IMR-90 (cell line): ENCODE measurements at regions not wholly inside any gene's neighbourhood (a gene's known extent, or its start where the extent isn't known, plus 50 kb on each side); places are given as distances from the start of the nearest gene placed in this dataset.

Source experiments
- ATAC-seq: fragments of 200-7000 bp; cut with Tn5 transposase; 2 replicates; pipeline ENCODE4 v1.9.1; 2020; ENCODE audit warnings: low read depth, mild to moderate bottlenecking, moderate library complexity
- BruUV-seq: library from RNA; stranded (reverse); fragments of 400-500 nt; replicated peaks from 2 replicates; lab custom pipeline; 2021; lab: Mats Ljungman, UMichigan
- CTCF ChIA-PET: fragments of 300-600 bp; formaldehyde crosslinking; extraction: SDS; loops from one replicate; lab custom pipeline; 2021; ENCODE audit warnings: antibody characterized with exemption; lab: Yijun Ruan, JAX
- POLR2A ChIA-PET: fragments of 300-600 bp; sonication (Branson Sonifier 250); formaldehyde crosslinking; loops from one replicate; lab custom pipeline; 2022; ENCODE audit warnings: antibody characterized with exemption; ENCODE audit not compliant: unreplicated experiment; lab: Charles Lee
- DNase-seq: peaks from one replicate; pipeline ENCODE4 v3.0.0; 2013
- H2AFZ ChIP-seq: replicated peaks from 2 replicates; pipeline ENCODE3; 2013; ENCODE audit warnings: low read length, mild to moderate bottlenecking; ENCODE audit not compliant: poor library complexity
- H2AK5ac ChIP-seq: 2 replicates; pipeline ENCODE4 v1.6.1; 2013; ENCODE audit warnings: low read depth, low read length, inconsistent platforms
- H2AK9ac ChIP-seq: replicated peaks from 2 replicates; pipeline ENCODE3; 2013; ENCODE audit warnings: mild to moderate bottlenecking, low read depth, low read length, moderate library complexity; ENCODE audit not compliant: poor library complexity
- H2BK120ac ChIP-seq: 2 replicates; pipeline ENCODE4 v1.6.1; 2013; ENCODE audit warnings: low read depth, low read length, inconsistent platforms
- H2BK15ac ChIP-seq: 3 replicates; pipeline ENCODE4 v1.6.1; 2013; ENCODE audit warnings: low read depth, low read length, inconsistent platforms
- H2BK20ac ChIP-seq: 2 replicates; pipeline ENCODE4 v1.6.1; 2013; ENCODE audit warnings: low read depth, mild to moderate bottlenecking, inconsistent platforms, low read length, moderate library complexity
- H2BK5ac ChIP-seq: 2 replicates; pipeline ENCODE4 v1.6.1; 2013; ENCODE audit warnings: mild to moderate bottlenecking, low read depth, low read length, inconsistent platforms; ENCODE audit not compliant: poor library complexity, severe bottlenecking
- H3K14ac ChIP-seq: replicated peaks from 2 replicates; pipeline ENCODE4 v1.6.1; 2013; ENCODE audit warnings: low read depth, low read length, inconsistent platforms
- H3K18ac ChIP-seq: 2 replicates; pipeline ENCODE4 v1.6.1; 2013; ENCODE audit warnings: low read depth, low read length, control low read depth
- H3K23ac ChIP-seq: 2 replicates; pipeline ENCODE4 v1.6.1; 2013; ENCODE audit warnings: low read depth, low read length, inconsistent platforms
- H3K27ac ChIP-seq: 2 replicates; pipeline ENCODE4 v1.5.1; 2013; ENCODE audit warnings: mild to moderate bottlenecking, control low read depth, low read length; ENCODE audit not compliant: insufficient read depth
- H3K27me3 ChIP-seq: 2 replicates; pipeline ENCODE4 v1.6.1; 2013; ENCODE audit warnings: low read length; ENCODE audit not compliant: control insufficient read depth, insufficient read depth
- H3K36me3 ChIP-seq: 2 replicates; pipeline ENCODE4 v1.6.1; 2013; ENCODE audit warnings: low read length, mixed read lengths; ENCODE audit not compliant: control insufficient read depth, insufficient read depth
- H3K4ac ChIP-seq: 2 replicates; pipeline ENCODE4 v1.6.1; 2013; ENCODE audit warnings: low read depth, low read length, inconsistent platforms
- H3K4me1 ChIP-seq: 2 replicates; pipeline ENCODE4 v1.6.1; 2013; ENCODE audit warnings: low read length, mixed read lengths; ENCODE audit not compliant: control insufficient read depth, insufficient read depth
- H3K4me2 ChIP-seq: 2 replicates; pipeline ENCODE4 v1.6.1; 2013; ENCODE audit warnings: low read depth, mild to moderate bottlenecking, control low read depth, low read length, moderate library complexity
- H3K4me3 ChIP-seq: 2 replicates; pipeline ENCODE4 v1.5.1; 2013; ENCODE audit warnings: low read depth, mild to moderate bottlenecking, control low read depth, low read length, moderate library complexity; ENCODE audit not compliant: insufficient read depth
- H3K56ac ChIP-seq: 2 replicates; pipeline ENCODE4 v1.6.1; 2013; ENCODE audit warnings: low read length, inconsistent platforms; ENCODE audit not compliant: insufficient read depth; ENCODE audit errors: extremely low read depth
- H3K79me1 ChIP-seq, 2 experiments: 2 replicates each; pipeline ENCODE4 v1.6.1; 2013; ENCODE audit warnings: low read length in 2 of 2, inconsistent platforms in 1 of 2, low read depth in 1 of 2
- H3K9ac ChIP-seq: 2 replicates; pipeline ENCODE4 v1.6.1; 2013; ENCODE audit warnings: low read depth, low read length, control low read depth
- H3K9me1 ChIP-seq: 2 replicates; pipeline ENCODE4 v1.6.1; 2013; ENCODE audit warnings: low read length, inconsistent platforms; ENCODE audit not compliant: insufficient read depth
- H3K9me3 ChIP-seq: 2 replicates; pipeline ENCODE4 v1.6.1; 2013; ENCODE audit warnings: low read length; ENCODE audit not compliant: control insufficient read depth, insufficient read depth
- H4K20me1 ChIP-seq: 2 replicates; pipeline ENCODE4 v1.6.1; 2013; ENCODE audit warnings: low read length, inconsistent platforms; ENCODE audit not compliant: insufficient read depth
- H4K5ac ChIP-seq: 2 replicates; pipeline ENCODE4 v1.6.1; 2013; ENCODE audit warnings: mild to moderate bottlenecking, low read depth, low read length, control low read depth
- H4K8ac ChIP-seq, 2 experiments: 2 replicates each; pipeline ENCODE4 v1.6.1; 2013; ENCODE audit warnings: low read depth in 2 of 2, low read length in 2 of 2, control low read depth in 1 of 2, inconsistent platforms in 1 of 2
- H4K91ac ChIP-seq: 2 replicates; pipeline ENCODE4 v1.6.1; 2013; ENCODE audit warnings: low read depth, low read length, inconsistent platforms; ENCODE audit not compliant: insufficient read depth
- BHLHE40 ChIP-seq: fragments of 150-350 bp; IDR thresholded peaks from 2 replicates; pipeline ENCODE4 v1.6.1; 2016; ENCODE audit warnings: mild to moderate bottlenecking, low read depth, low read length
- CHD1 ChIP-seq: IDR thresholded peaks from 2 replicates; pipeline ENCODE4 v1.6.1; 2012; ENCODE audit warnings: low read depth, low read length, improper control_type of control experiment
- MAZ ChIP-seq: IDR thresholded peaks from 2 replicates; pipeline ENCODE4 v1.6.1; 2012; ENCODE audit warnings: low read depth, mild to moderate bottlenecking, low read length, improper control_type of control experiment, moderate library complexity, borderline replicate concordance
- MXI1 ChIP-seq: IDR thresholded peaks from 2 replicates; pipeline ENCODE4 v1.6.1; 2012; ENCODE audit warnings: low read depth, mild to moderate bottlenecking, low read length, moderate library complexity, borderline replicate concordance
- NFE2L2 ChIP-seq: fragments of 150-350 bp; IDR thresholded peaks from 2 replicates; pipeline ENCODE4 v1.6.1; 2016; ENCODE audit warnings: low read depth, mild to moderate bottlenecking, low read length
- RFX5 ChIP-seq: IDR thresholded peaks from 2 replicates; pipeline ENCODE4 v1.8.0; 2012; ENCODE audit warnings: low read depth, mild to moderate bottlenecking, low read length, moderate library complexity
- SMC3 ChIP-seq: fragments of 150-350 bp; IDR thresholded peaks from 2 replicates; pipeline ENCODE4 v1.6.1; 2016; ENCODE audit warnings: low read depth, mild to moderate bottlenecking, antibody characterized with exemption, low read length, moderate library complexity
- WGBS, 2 experiments: methylation state at CpG; one replicate each; pipeline versions ENCODE4 v1.1.5 to v1.1.7; 2013; ENCODE audit warnings: missing lambda C conversion rate in 2 of 2; ENCODE audit not compliant: insufficient read length in 1 of 2; ENCODE audit errors: extremely low coverage in 2 of 2; 5-methylcytosine and 5-hydroxymethylcytosine counted together
- dilution Hi-C: fragments of 300-500 bp; cut with HindIII; formaldehyde crosslinking; loops from one replicate; pipeline ENCODE4 v1.14.3; 2018; ENCODE audit warnings: low sequenced_read_pairs; ENCODE audit not compliant: unreplicated experiment
- in situ Hi-C: fragments of 300-500 bp; cut with MboI; formaldehyde crosslinking; loops from 3 replicates; pipeline ENCODE4 v1.14.3; 2019; ENCODE audit warnings: low sequenced_read_pairs, inconsistent platforms, mixed read lengths
- intact Hi-C: fragments of 100-400 bp; cut with micrococcal nuclease; formaldehyde crosslinking; loops from 2 replicates; pipeline ENCODE4 v1.10.0; 2022
- TF ChIP-seq, protein P1 (sequence below): conservative IDR thresholded peaks from 2 replicates; pipeline ENCODE4 v1.5.1; 2012; ENCODE audit warnings: mild to moderate bottlenecking, low read depth, low read length, improper control_type of control experiment
- TF ChIP-seq, protein P2 (sequence below): fragments of 150-350 bp; IDR thresholded peaks from 2 replicates; pipeline ENCODE4 v1.6.1; 2016; ENCODE audit warnings: low read depth, mild to moderate bottlenecking, low read length, moderate library complexity, borderline replicate concordance

DNA sequence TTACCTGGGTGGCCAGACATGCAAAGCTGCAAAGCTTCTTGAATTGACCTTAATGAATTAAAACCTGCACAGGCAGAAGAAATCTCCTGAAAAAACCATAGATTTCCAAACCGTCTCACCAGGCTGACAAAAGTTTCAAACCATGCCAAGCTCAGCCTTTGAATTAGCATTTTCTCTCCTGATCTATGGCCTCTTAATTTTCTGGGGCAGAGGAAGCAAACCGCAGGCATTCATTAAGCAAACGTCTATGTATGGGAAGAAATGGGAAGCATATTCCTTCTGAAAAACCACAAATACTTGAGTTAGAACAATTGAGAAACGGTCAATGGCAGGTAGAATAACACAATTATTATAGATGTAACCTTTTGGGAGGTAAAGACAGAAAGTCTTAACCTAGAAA lies 500.2 kb upstream of the NR2F2 start:
- no peak overlapping the region for H2BK120ac ChIP-seq

More for the DNA sequence above, 500.2 kb upstream of the NR2F2 start:
- in situ Hi-C loops = no loop called here
- dilution Hi-C loops = no loop called here
- H3K79me1 ChIP-seq = no peaks in the 10 kb centered on the region
- ATAC-seq = no peak
- H2BK5ac ChIP-seq = no peak overlapping the region
- no peak overlapping the region for H2AK5ac ChIP-seq
- no TSS peak for BruUV-seq
- H4K5ac ChIP-seq = no peak overlapping the region
- no peak overlapping the region for H2BK20ac ChIP-seq
- no peak overlapping the region for H4K91ac ChIP-seq
- ChIA-PET POLR2A (no interaction called here), CTCF (interaction anchor here (0.6 to 1.1 kb wide), 2 partner anchors 13 to 14 kb away, joined by 3 read pairs; no protein-coding TSS in a partner anchor)
- no peak overlapping the region for H2BK15ac ChIP-seq
- H3K56ac ChIP-seq = no peak overlapping the region
- no peaks in the 10 kb centered on the region for H4K20me1 ChIP-seq
- TF ChIP-seq, protein P1, sequence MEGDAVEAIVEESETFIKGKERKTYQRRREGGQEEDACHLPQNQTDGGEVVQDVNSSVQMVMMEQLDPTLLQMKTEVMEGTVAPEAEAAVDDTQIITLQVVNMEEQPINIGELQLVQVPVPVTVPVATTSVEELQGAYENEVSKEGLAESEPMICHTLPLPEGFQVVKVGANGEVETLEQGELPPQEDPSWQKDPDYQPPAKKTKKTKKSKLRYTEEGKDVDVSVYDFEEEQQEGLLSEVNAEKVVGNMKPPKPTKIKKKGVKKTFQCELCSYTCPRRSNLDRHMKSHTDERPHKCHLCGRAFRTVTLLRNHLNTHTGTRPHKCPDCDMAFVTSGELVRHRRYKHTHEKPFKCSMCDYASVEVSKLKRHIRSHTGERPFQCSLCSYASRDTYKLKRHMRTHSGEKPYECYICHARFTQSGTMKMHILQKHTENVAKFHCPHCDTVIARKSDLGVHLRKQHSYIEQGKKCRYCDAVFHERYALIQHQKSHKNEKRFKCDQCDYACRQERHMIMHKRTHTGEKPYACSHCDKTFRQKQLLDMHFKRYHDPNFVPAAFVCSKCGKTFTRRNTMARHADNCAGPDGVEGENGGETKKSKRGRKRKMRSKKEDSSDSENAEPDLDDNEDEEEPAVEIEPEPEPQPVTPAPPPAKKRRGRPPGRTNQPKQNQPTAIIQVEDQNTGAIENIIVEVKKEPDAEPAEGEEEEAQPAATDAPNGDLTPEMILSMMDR = no peak
- TF ChIP-seq, protein P2, sequence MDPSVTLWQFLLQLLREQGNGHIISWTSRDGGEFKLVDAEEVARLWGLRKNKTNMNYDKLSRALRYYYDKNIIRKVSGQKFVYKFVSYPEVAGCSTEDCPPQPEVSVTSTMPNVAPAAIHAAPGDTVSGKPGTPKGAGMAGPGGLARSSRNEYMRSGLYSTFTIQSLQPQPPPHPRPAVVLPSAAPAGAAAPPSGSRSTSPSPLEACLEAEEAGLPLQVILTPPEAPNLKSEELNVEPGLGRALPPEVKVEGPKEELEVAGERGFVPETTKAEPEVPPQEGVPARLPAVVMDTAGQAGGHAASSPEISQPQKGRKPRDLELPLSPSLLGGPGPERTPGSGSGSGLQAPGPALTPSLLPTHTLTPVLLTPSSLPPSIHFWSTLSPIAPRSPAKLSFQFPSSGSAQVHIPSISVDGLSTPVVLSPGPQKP = no peak
- TF ChIP-seq MXI1 = no peak
- TF ChIP-seq NFE2L2 = no peak
- TF ChIP-seq CHD1 = no peak
- no peak for TF ChIP-seq BHLHE40
- no peak for TF ChIP-seq MAZ
- TF ChIP-seq SMC3 = no peak
- no peak for TF ChIP-seq RFX5
- intact Hi-C loops = no loop called here
- H2AFZ ChIP-seq = no peak overlapping the region
- no peaks in the 10 kb centered on the region for H3K4me1 ChIP-seq
- H4K8ac ChIP-seq = no peak overlapping the region
- H3K23ac ChIP-seq = no peak overlapping the region
- no peak overlapping the region for H3K9ac ChIP-seq
- DNase-seq = no peak
- no peaks in the 10 kb centered on the region for H3K27me3 ChIP-seq
- H3K14ac ChIP-seq = no peak overlapping the region
- no peak overlapping the region for H3K4ac ChIP-seq
- H3K9me1 ChIP-seq = no peaks in the 10 kb centered on the region
- H3K4me3 ChIP-seq = no peak overlapping the region
- H3K36me3 ChIP-seq = no peaks in the 10 kb centered on the region
- no peak overlapping the region for H3K27ac ChIP-seq
- H2AK9ac ChIP-seq = no peak overlapping the region
- H3K4me2 ChIP-seq = no peak overlapping the region
- no peaks in the 10 kb centered on the region for H3K9me3 ChIP-seq
- H3K18ac ChIP-seq = no peak overlapping the region
- WGBS, 2 experiments = no CpG with 5 or more reads among the region's 4 CpGs
